Lower leg skin (tissue), 4 donors: ENCODE measurements at regions not wholly inside any gene's neighbourhood (a gene's known extent, or its start where the extent isn't known, plus 50 kb on each side); places are given as distances from the start of the nearest gene placed in this dataset.

Experiments
- DNase-seq, 2 donors: peaks; one replicate each; pipeline ENCODE4 v3.0.0-alpha.2; 2019; ENCODE audit warnings: low spot score in 2 of 2
- H3K4me3 ChIP-seq: fragments of 200-600 bp; sonication (generic); 2 replicates; pipeline ENCODE4 v1.5.1; 2017; ENCODE audit warnings: mild to moderate bottlenecking, low read depth; ENCODE audit not compliant: poor library complexity, severe bottlenecking
- CTCF ChIP-seq, 3 donors: fragments of 450-650 bp; IDR thresholded peaks; one replicate each; pipeline ENCODE4 v1.5.1; 2016; ENCODE audit warnings: antibody characterized with exemption in 3 of 3, mild to moderate bottlenecking in 3 of 3, moderate library complexity in 2 of 3
- POLR2A ChIP-seq, 2 donors: fragments of 450-650 bp; IDR thresholded peaks; one replicate each; pipeline ENCODE4 v1.6.1; 2016 to 2017; ENCODE audit warnings: antibody characterized with exemption in 2 of 2, mild to moderate bottlenecking in 1 of 2, moderate library complexity in 1 of 2
- WGBS, 2 donors: methylation state at CpG; one replicate each; pipeline ENCODE4 v1.1.5; 2018; 5-methylcytosine and 5-hydroxymethylcytosine counted together
- intact Hi-C: fragments of 100-400 bp; cut with DNase I; formaldehyde crosslinking; loops from one replicate; pipeline ENCODE4 v1.15.0; 2023; ENCODE audit warnings: low total_unique reads

GRCh38 chr1:239993366-239993765 lies 98.3 kb upstream of the FMN2 start:
- 70 to 76% methylated on average over 4 of the region's 4 CpGs for WGBS, 2 donors
- no peak for DNase-seq
- no peak overlapping the region for H3K4me3 ChIP-seq
- TF ChIP-seq POLR2A (IDR thresholded peaks at IDR 0.05) (no peak), CTCF (IDR thresholded peaks at IDR 0.05) (no peak)
- intact Hi-C loops = no loop called here

GRCh38 chr1:239995281-239995680 lies 96.4 kb upstream of the FMN2 start:
- intact Hi-C loops = no loop called here
- no peak for DNase-seq
- no peak overlapping the region for H3K4me3 ChIP-seq
- 80 to 82% methylated on average over 3 of the region's 3 CpGs for whole genome bisulfite sequencing, 2 donors
- TF ChIP-seq POLR2A (IDR thresholded peaks at IDR 0.05) (no peak), CTCF (IDR thresholded peaks at IDR 0.05) (no peak)

- intact Hi-C loops = no loop called here
- H3K4me3 ChIP-seq = no peak overlapping the region
- 54 to 60% methylated on average over 6 of the region's 6 CpGs for WGBS, 2 donors
- no peak for DNase-seq
- TF ChIP-seq POLR2A (IDR thresholded peaks at IDR 0.05) = no peak
- no peak for TF ChIP-seq CTCF (IDR thresholded peaks at IDR 0.05)
Measured at GRCh38 chr1:239997160-239997514, 94.5 kb upstream of the FMN2 start.

- H3K4me3 ChIP-seq = no peak overlapping the region
- no peak for DNase-seq
- intact Hi-C loops = no loop called here
- TF ChIP-seq POLR2A (IDR thresholded peaks at IDR 0.05) (no peak), CTCF (IDR thresholded peaks at IDR 0.05) (no peak)
- WGBS, 2 donors = 13 to 14% methylated on average over 24 to 30 of the region's 104 CpGs
Measured at GRCh38 chr1:239997515-239998311, 94.0 kb upstream of the FMN2 start.

- DNase-seq = no peak
- H3K4me3 ChIP-seq = no peak overlapping the region
- no peak for TF ChIP-seq POLR2A (IDR thresholded peaks at IDR 0.05)
- TF ChIP-seq CTCF (IDR thresholded peaks at IDR 0.05) = no peak
- WGBS, 2 donors = 30 to 33% methylated on average over 3 of the region's 3 CpGs
- intact Hi-C loops = no loop called here
Measured at GRCh38 chr1:239998312-239998649, 93.4 kb upstream of the FMN2 start.

GRCh38 chr1:239999170-239999569 lies 92.5 kb upstream of the FMN2 start:
- DNase-seq = no peak
- no peak overlapping the region for H3K4me3 ChIP-seq
- intact Hi-C loops = no loop called here
- 86% methylated on average over 2 of the region's 2 CpGs for WGBS, 2 donors
- TF ChIP-seq POLR2A (IDR thresholded peaks at IDR 0.05) = no peak
- TF ChIP-seq CTCF (IDR thresholded peaks at IDR 0.05) = no peak
